LNCaP clone FGC (cell line): ENCODE measurements at regions not wholly inside any gene's neighbourhood (a gene's known extent, or its start where the extent isn't known, plus 50 kb on each side); places are given as distances from the start of the nearest gene placed in this dataset.

ENCODE experiments used
- DNase-seq: peaks from one replicate; pipeline ENCODE4 v3.0.0-alpha.2; 2011; ENCODE audit warnings: low read depth
- H3K4me3 ChIP-seq: 2 replicates; pipeline ENCODE4 v1.5.1; 2011; ENCODE audit warnings: mild to moderate bottlenecking, low read depth, low read length, control low read depth
- CTCF ChIP-seq: IDR thresholded peaks from 2 replicates; pipeline ENCODE4 v1.5.1; 2012; ENCODE audit warnings: mild to moderate bottlenecking; ENCODE audit not compliant: control insufficient read depth, insufficient read depth; ENCODE audit errors: extremely low read depth

- no peak for TF ChIP-seq CTCF
- DNase-seq = no peak
- no peak overlapping the region for H3K4me3 ChIP-seq
These were observed 351.9 kb upstream of the SALL3 start for GRCh38 chr18:78627551-78628346.

- H3K4me3 ChIP-seq = no peak overlapping the region
- DNase-seq = no peak
- no peak for TF ChIP-seq CTCF
These were observed 350.2 kb upstream of the SALL3 start for GRCh38 chr18:78629426-78629825.

GRCh38 chr18:78630356-78630755 lies 349.3 kb upstream of the SALL3 start:
- no peak overlapping the region for H3K4me3 ChIP-seq
- no peak for DNase-seq
- no peak for TF ChIP-seq CTCF

- DNase-seq = no peak
- no peak overlapping the region for H3K4me3 ChIP-seq
- no peak for TF ChIP-seq CTCF
These were observed 348.6 kb upstream of the SALL3 start for GRCh38 chr18:78630981-78631510.

GRCh38 chr18:78632111-78632541 lies 347.5 kb upstream of the SALL3 start:
- no peak for DNase-seq
- no peak for TF ChIP-seq CTCF

GRCh38 chr18:78634061-78634696 lies 345.4 kb upstream of the SALL3 start:
- TF ChIP-seq CTCF = no peak
- no peak overlapping the region for H3K4me3 ChIP-seq
- DNase-seq = no peak

More at GRCh38 chr18:78632111-78632541, 347.5 kb upstream of the SALL3 start:
- H3K4me3 ChIP-seq = no peak overlapping the region
